Type B pancreatic cell (in vitro differentiated cells): ENCODE measurements at regions not wholly inside any gene's neighbourhood (a gene's known extent, or its start where the extent isn't known, plus 50 kb on each side); places are given as distances from the start of the nearest gene placed in this dataset.

Experiments used
- DNase-seq: peaks from one replicate; pipeline ENCODE4 v3.0.0; 2021; ENCODE audit warnings: mixed read lengths; ENCODE audit not compliant: unreplicated experiment; ENCODE audit errors: extremely low spot score
- H3K27ac Mint-ChIP-seq: 2 replicates; pipeline ENCODE4 v1.8.0; 2021; ENCODE audit warnings: mild to moderate bottlenecking, mixed read lengths
- H3K27me3 Mint-ChIP-seq: 2 replicates; pipeline ENCODE4 v1.8.0; 2021; ENCODE audit warnings: mixed read lengths
- H3K36me3 Mint-ChIP-seq: 2 replicates; pipeline ENCODE4 v1.8.0; 2021; ENCODE audit warnings: mixed read lengths
- H3K4me1 Mint-ChIP-seq: one replicate; pipeline ENCODE4 v1.8.0; 2021; ENCODE audit warnings: mixed read lengths; ENCODE audit not compliant: unreplicated experiment
- H3K4me3 Mint-ChIP-seq: 2 replicates; pipeline ENCODE4 v1.8.0; 2021; ENCODE audit warnings: mild to moderate bottlenecking, mixed read lengths
- H3K9me3 Mint-ChIP-seq: 2 replicates; pipeline ENCODE4 v1.8.0; 2021; ENCODE audit warnings: mixed read lengths
- CTCF ChIP-seq: fragments of 200-600 bp; sonication (generic); conservative IDR thresholded peaks from 2 replicates; pipeline ENCODE4 v1.5.0; 2021; ENCODE audit warnings: antibody characterized with exemption, mild to moderate bottlenecking

- no peak overlapping the region for H3K4me3 Mint-ChIP-seq
- no peak for DNase-seq
- H3K27ac Mint-ChIP-seq = no peak overlapping the region
- H3K4me1 Mint-ChIP-seq = no peaks in the 10 kb centered on the region
- no peaks in the 10 kb centered on the region for H3K36me3 Mint-ChIP-seq
- peaks cover 5% of the 10 kb centered on the region for H3K9me3 Mint-ChIP-seq
- no peaks in the 10 kb centered on the region for H3K27me3 Mint-ChIP-seq
- no peak for TF ChIP-seq CTCF
Observed at GRCh38 chr10:84890706-84891105, 562.3 kb downstream of the CCSER2 start.

GRCh38 chr10:84891631-84892030, 563.2 kb downstream of the CCSER2 start:
- peaks cover 5% of the 10 kb centered on the region for H3K9me3 Mint-ChIP-seq
- DNase-seq = no peak
- H3K4me1 Mint-ChIP-seq = no peaks in the 10 kb centered on the region
- H3K27me3 Mint-ChIP-seq = no peaks in the 10 kb centered on the region
- H3K27ac Mint-ChIP-seq = no peak overlapping the region
- no peak for TF ChIP-seq CTCF
- no peak overlapping the region for H3K4me3 Mint-ChIP-seq
- no peaks in the 10 kb centered on the region for H3K36me3 Mint-ChIP-seq

- H3K4me3 Mint-ChIP-seq = no peak overlapping the region
- TF ChIP-seq CTCF = no peak
- no peaks in the 10 kb centered on the region for H3K27me3 Mint-ChIP-seq
- no peak overlapping the region for H3K27ac Mint-ChIP-seq
- no peak for DNase-seq
- peaks cover 5% of the 10 kb centered on the region for H3K4me1 Mint-ChIP-seq
- H3K9me3 Mint-ChIP-seq = no peaks in the 10 kb centered on the region
- no peaks in the 10 kb centered on the region for H3K36me3 Mint-ChIP-seq
Observed at GRCh38 chr10:84895541-84895940, 567.2 kb downstream of the CCSER2 start.

- H3K36me3 Mint-ChIP-seq = no peaks in the 10 kb centered on the region
- H3K4me3 Mint-ChIP-seq = no peak overlapping the region
- no peak overlapping the region for H3K27ac Mint-ChIP-seq
- peaks cover 5% of the 10 kb centered on the region for H3K4me1 Mint-ChIP-seq
- no peak for TF ChIP-seq CTCF
- DNase-seq = no peak
- no peaks in the 10 kb centered on the region for H3K27me3 Mint-ChIP-seq
- no peaks in the 10 kb centered on the region for H3K9me3 Mint-ChIP-seq
Observed at GRCh38 chr10:84896909-84897308, 568.5 kb downstream of the CCSER2 start.

GRCh38 chr10:84899268-84899667, 570.9 kb downstream of the CCSER2 start:
- H3K4me3 Mint-ChIP-seq = no peak overlapping the region
- H3K36me3 Mint-ChIP-seq = no peaks in the 10 kb centered on the region
- TF ChIP-seq CTCF = no peak
- no peaks in the 10 kb centered on the region for H3K27me3 Mint-ChIP-seq
- no peak for DNase-seq
- no peak overlapping the region for H3K27ac Mint-ChIP-seq
- peaks cover 10% of the 10 kb centered on the region for H3K4me1 Mint-ChIP-seq
- no peaks in the 10 kb centered on the region for H3K9me3 Mint-ChIP-seq

GRCh38 chr10:84900141-84900540, 571.8 kb downstream of the CCSER2 start:
- Mint-ChIP-seq H3K36me3 (no peaks in the 10 kb centered on the region), H3K9me3 (peaks cover 6% of the 10 kb centered on the region), H3K27ac (no peak overlapping the region), H3K4me1 (peaks cover 10% of the 10 kb centered on the region), H3K4me3 (no peak overlapping the region), H3K27me3 (no peaks in the 10 kb centered on the region)
- TF ChIP-seq CTCF = no peak
- no peak for DNase-seq
